ENCODE measurements at regions not wholly inside any gene's neighbourhood (a gene's known extent, or its start where the extent isn't known, plus 50 kb on each side); places are given as distances from the start of the nearest gene placed in this dataset.

DNA sequence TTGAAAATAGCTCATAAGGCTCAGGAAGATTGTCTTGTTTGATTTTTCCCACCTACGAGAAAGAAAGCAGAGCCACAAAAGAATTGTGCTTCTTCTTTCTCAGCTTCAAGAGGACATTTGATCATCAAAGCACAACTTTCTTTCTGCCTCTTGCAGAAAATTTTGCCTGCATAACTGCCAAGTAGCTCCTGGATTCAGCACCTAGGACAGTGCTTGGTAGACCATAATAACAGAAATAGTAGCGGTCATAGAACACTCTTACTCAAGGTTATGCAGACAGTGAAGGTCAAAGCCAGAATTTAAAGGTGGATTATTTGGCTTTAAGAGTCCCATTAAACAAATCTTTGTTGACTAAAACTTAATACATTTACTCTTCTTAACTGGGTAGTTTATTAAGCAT lies 594.7 kb upstream of the CCNG1 start:
- DNase-seq (no peak), ATAC-seq (no peak)
- Mint-ChIP-seq H3K4me3 (no peak overlapping the region), H3K4me1 (ENCODE audit: low read depth) (no peaks in the 10 kb centered on the region), H3K36me3 (ENCODE audit: low read depth) (no peaks in the 10 kb centered on the region), H3K27me3 (ENCODE audit: low read depth) (no peaks in the 10 kb centered on the region), H3K9me3 (ENCODE audit: insufficient read depth) (peaks cover 12% of the 10 kb centered on the region), H3K27ac (no peak overlapping the region)
- CTCF ChIA-PET, result no interaction called here
- POLR2A ChIA-PET, result no interaction called here

DNA sequence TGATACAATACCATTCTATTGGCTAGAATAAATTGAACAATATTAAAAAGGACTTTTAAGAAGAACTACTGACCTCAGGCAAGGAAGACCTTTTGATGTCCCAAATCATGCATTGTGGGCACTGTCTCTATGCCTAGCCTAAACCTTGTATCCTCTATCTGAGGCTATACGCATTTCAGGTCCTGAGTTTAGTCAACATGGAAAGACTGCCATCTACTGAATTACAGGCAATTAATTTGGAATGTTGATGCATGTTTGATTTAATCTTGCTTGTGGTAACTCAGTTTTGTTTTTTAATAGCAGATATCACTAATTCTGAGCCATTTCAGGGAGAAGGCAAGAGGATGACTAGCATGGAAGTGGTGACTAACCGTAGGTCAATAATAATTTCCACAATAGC lies 585.3 kb upstream of the CCNG1 start:
- Mint-ChIP-seq H3K4me3 (no peak overlapping the region), H3K27ac (no peak overlapping the region), H3K4me1 (ENCODE audit: low read depth) (no peaks in the 10 kb centered on the region), H3K27me3 (ENCODE audit: low read depth) (no peaks in the 10 kb centered on the region), H3K9me3 (ENCODE audit: insufficient read depth) (peaks cover 26% of the 10 kb centered on the region), H3K36me3 (ENCODE audit: low read depth) (no peaks in the 10 kb centered on the region)
- ATAC-seq, result no peak
- DNase-seq, result no peak
- ChIA-PET POLR2A (no interaction called here), CTCF (no interaction called here)

DNA sequence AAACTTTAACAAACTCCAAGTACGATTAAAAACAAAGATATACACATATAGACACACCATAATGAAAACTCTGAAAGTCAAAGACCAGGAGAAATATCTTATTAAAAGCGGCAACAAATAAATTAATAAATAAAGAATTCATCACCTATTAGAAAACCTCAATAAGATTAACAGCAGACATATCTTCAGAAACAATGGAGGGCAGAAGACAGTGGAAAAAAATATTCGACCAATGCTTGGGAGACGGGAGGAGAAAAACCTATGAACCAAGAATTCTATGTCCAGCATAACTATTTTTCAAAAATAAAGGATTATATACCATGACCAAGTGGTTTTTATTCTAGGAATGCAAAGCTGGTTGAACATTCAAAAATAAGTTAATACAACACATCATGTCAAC lies 578.6 kb upstream of the CCNG1 start:
- no peaks in the 10 kb centered on the region for H3K4me1 Mint-ChIP-seq (ENCODE audit: low read depth)
- no peaks in the 10 kb centered on the region for H3K27me3 Mint-ChIP-seq (ENCODE audit: low read depth)
- POLR2A ChIA-PET, result no interaction called here
- no peak overlapping the region for H3K27ac Mint-ChIP-seq
- DNase-seq, result no peak
- CTCF ChIA-PET, result no interaction called here
- peaks cover 15% of the 10 kb centered on the region for H3K9me3 Mint-ChIP-seq (ENCODE audit: insufficient read depth)
- no peak overlapping the region for H3K4me3 Mint-ChIP-seq
- no peak for ATAC-seq
- H3K36me3 Mint-ChIP-seq (ENCODE audit: low read depth), result no peaks in the 10 kb centered on the region

DNA sequence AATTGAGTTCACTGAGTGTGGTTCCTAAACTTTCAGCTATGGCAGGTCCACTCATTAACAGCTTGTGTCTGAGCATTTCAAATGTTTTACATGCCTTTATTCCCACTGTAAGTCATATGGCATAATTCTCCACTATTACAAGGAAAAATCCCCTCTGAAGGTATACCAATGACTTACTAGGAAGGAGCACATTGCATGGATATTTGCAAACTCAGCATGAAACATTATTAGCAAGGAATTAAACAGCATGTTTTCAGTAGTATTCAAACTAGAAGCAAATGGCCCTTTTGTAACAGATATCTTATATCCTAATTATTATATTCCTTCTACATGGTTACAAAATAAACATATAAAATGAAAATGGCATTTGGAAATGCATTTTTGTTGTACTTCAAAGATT lies 566.4 kb upstream of the CCNG1 start:
- no peak overlapping the region for H3K27ac Mint-ChIP-seq
- ChIA-PET CTCF (no interaction called here), POLR2A (no interaction called here)
- H3K9me3 Mint-ChIP-seq (ENCODE audit: insufficient read depth), result peaks cover 19% of the 10 kb centered on the region
- no peaks in the 10 kb centered on the region for H3K27me3 Mint-ChIP-seq (ENCODE audit: low read depth)
- no peak for DNase-seq
- no peak overlapping the region for H3K4me3 Mint-ChIP-seq
- no peaks in the 10 kb centered on the region for H3K4me1 Mint-ChIP-seq (ENCODE audit: low read depth)
- H3K36me3 Mint-ChIP-seq (ENCODE audit: low read depth), result no peaks in the 10 kb centered on the region
- no peak for ATAC-seq

DNA sequence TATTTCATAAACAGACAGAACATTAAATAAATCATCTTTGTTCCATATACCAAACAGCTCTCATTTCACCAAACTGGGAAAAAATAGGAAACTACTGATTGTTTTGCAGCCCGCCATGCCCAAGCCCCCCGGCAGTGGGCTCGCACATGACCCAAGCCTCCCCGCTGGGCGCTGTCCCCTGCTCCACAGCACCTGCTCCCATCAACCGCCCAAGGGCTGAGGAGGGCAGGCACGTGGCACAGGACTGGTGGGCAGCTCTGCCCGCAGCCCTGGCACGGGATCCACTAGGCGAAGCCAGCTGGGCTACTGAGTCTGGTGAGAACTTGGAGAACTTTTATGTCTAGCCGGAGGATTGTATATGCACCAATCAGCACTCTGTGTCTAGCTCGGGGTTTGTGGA lies 554.8 kb upstream of the CCNG1 start:
- Mint-ChIP-seq H3K4me3 (no peak overlapping the region), H3K4me1 (ENCODE audit: low read depth) (no peaks in the 10 kb centered on the region), H3K27me3 (ENCODE audit: low read depth) (no peaks in the 10 kb centered on the region), H3K9me3 (ENCODE audit: insufficient read depth) (peaks cover 17% of the 10 kb centered on the region), H3K27ac (no peak overlapping the region), H3K36me3 (ENCODE audit: low read depth) (no peaks in the 10 kb centered on the region)
- DNase-seq (no peak), ATAC-seq (no peak)
- ChIA-PET CTCF (no interaction called here), POLR2A (no interaction called here)

DNA sequence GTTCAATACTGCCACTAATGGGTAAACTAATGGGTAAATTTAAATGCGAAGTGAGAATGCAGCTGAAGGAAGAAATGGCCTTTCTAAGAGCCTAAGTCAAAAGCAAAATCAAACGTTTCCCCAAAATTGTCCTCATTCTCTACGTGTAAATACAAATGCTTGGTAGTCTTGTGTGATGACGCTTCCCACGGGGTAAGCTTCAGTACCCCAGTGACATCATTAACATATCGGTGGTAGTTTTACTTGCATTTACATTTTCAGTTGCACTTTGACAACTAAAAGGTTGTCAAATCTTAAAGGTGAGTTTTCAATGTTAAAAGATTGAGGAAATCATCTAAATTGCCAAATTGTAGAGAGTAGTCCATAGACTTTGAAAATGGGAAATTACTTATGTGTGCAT lies 550.7 kb upstream of the CCNG1 start:
- Mint-ChIP-seq H3K27me3 (ENCODE audit: low read depth) (no peaks in the 10 kb centered on the region), H3K27ac (no peak overlapping the region), H3K36me3 (ENCODE audit: low read depth) (no peaks in the 10 kb centered on the region), H3K9me3 (ENCODE audit: insufficient read depth) (peaks cover 11% of the 10 kb centered on the region), H3K4me1 (ENCODE audit: low read depth) (no peaks in the 10 kb centered on the region), H3K4me3 (no peak overlapping the region)
- ATAC-seq (no peak), DNase-seq (no peak)
- POLR2A ChIA-PET, result no interaction called here
- CTCF ChIA-PET, result no interaction called here

DNA sequence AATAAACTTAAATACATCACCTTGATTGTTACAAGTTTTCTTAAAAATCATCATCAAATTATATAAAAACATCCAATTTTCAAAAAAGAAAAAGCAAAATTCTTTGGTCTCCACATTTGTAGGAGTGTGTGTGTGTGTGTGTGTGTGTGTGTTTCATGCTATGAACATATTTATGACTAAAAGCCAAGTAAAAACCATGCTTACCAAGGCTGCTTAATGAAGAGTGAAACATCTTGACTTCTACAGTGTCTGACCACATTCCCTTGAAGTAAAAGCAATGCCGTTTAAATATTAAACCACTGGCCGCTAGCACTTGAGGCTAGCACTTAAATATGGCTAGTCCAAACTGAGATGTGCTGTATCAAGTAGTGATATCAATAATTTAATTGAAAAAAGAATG lies 549.1 kb upstream of the CCNG1 start:
- no peak overlapping the region for H3K27ac Mint-ChIP-seq
- ATAC-seq, result no peak
- no peaks in the 10 kb centered on the region for H3K27me3 Mint-ChIP-seq (ENCODE audit: low read depth)
- no peak overlapping the region for H3K4me3 Mint-ChIP-seq
- POLR2A ChIA-PET, result no interaction called here
- CTCF ChIA-PET, result no interaction called here
- peaks cover 15% of the 10 kb centered on the region for H3K9me3 Mint-ChIP-seq (ENCODE audit: insufficient read depth)
- H3K36me3 Mint-ChIP-seq (ENCODE audit: low read depth), result no peaks in the 10 kb centered on the region
- DNase-seq, result no peak
- no peaks in the 10 kb centered on the region for H3K4me1 Mint-ChIP-seq (ENCODE audit: low read depth)

DNA sequence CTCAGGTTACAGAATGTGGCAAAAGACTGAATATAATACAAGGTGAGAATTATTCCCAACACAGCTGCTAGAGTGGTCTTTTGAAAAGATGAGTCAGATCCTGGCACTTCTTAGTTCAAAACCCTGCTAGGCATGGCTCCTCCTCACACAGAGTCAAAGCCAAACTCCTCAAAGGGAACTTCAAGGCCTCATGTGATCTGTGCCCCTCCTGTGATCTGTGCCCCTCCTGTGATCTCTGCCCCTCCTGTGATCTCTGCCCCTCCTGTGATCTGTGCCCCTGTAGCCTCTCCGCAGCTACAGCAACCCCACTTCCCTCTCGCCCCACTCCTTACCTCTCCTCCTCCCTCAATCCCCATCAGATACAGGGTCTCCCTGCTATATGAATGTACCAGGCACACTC lies 525.5 kb upstream of the CCNG1 start:
- DNase-seq, result no peak
- Mint-ChIP-seq H3K4me1 (ENCODE audit: low read depth) (no peaks in the 10 kb centered on the region), H3K9me3 (ENCODE audit: insufficient read depth) (no peaks in the 10 kb centered on the region), H3K27ac (no peak overlapping the region), H3K4me3 (no peak overlapping the region), H3K27me3 (ENCODE audit: low read depth) (no peaks in the 10 kb centered on the region), H3K36me3 (ENCODE audit: low read depth) (no peaks in the 10 kb centered on the region)
- no peak for ATAC-seq
- ChIA-PET POLR2A (no interaction called here), CTCF (no interaction called here)

DNA sequence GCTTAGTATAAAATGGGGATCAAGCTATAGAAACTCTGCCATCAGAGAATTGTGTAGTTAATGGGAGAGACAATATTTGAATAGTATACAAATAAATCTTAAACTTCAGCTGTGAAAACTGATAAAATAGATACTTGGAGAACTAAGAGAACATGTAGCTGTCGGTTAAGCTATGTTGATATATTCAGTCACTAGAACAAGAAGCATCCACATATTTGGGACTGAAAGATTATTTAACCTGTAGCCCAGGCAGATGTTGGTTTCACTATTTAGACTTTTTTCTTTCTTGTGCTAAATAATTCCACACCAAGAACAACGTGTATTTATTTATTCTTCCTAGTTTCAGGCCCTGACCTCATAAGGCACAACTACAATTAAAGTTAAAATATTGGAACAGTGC lies 521.0 kb upstream of the CCNG1 start:
- no peaks in the 10 kb centered on the region for H3K36me3 Mint-ChIP-seq (ENCODE audit: low read depth)
- no peak overlapping the region for H3K4me3 Mint-ChIP-seq
- ChIA-PET CTCF (no interaction called here), POLR2A (no interaction called here)
- H3K4me1 Mint-ChIP-seq (ENCODE audit: low read depth), result no peaks in the 10 kb centered on the region
- no peak overlapping the region for H3K27ac Mint-ChIP-seq
- H3K9me3 Mint-ChIP-seq (ENCODE audit: insufficient read depth), result peaks cover 14% of the 10 kb centered on the region
- ATAC-seq, result no peak
- no peak for DNase-seq
- no peaks in the 10 kb centered on the region for H3K27me3 Mint-ChIP-seq (ENCODE audit: low read depth)

DNA sequence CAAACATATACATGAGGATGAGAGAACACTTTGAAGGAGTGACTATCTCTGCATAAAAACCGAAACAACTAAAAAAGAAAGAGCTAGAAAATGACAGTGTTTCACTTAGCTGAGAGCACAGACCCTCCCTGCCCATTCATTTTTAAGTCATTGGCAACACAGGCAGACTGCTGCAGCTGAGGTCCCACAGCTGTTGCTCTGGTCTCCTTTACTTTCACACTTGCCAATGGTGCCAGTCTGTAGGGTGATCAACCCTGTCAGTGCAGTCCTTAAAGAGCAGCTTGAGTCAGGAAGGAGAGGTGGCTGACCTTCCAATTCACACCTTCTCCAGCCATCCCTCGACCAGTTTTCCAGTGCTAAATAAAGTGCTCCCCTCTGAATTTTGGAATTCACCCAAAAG lies 508.3 kb upstream of the CCNG1 start:
- Mint-ChIP-seq H3K4me3 (no peak overlapping the region), H3K27me3 (ENCODE audit: low read depth) (no peaks in the 10 kb centered on the region), H3K27ac (no peak overlapping the region), H3K9me3 (ENCODE audit: insufficient read depth) (peaks cover 11% of the 10 kb centered on the region), H3K36me3 (ENCODE audit: low read depth) (no peaks in the 10 kb centered on the region), H3K4me1 (ENCODE audit: low read depth) (no peaks in the 10 kb centered on the region)
- ChIA-PET CTCF (no interaction called here), POLR2A (no interaction called here)
- DNase-seq, result no peak
- no peak for ATAC-seq

DNA sequence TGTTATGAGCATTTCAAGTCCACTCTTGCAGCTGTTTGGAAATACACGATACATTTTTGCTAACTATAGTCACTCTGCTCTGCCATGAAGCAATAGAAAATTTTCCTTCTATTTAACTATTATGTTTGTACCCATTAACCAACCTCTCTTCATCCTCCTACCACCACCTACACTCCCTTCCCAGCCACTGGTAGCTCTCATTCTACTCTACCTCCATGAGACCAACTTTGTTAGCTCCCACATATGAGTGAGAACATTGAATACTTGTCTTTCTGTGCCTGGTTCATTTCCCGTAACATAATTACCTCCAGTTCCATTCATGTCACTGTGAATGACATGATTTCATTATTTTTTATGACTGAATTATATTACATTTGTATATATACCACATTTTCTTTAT lies 505.9 kb upstream of the CCNG1 start:
- H3K36me3 Mint-ChIP-seq (ENCODE audit: low read depth), result no peaks in the 10 kb centered on the region
- ChIA-PET POLR2A (no interaction called here), CTCF (no interaction called here)
- H3K4me1 Mint-ChIP-seq (ENCODE audit: low read depth), result no peaks in the 10 kb centered on the region
- peaks cover 20% of the 10 kb centered on the region for H3K9me3 Mint-ChIP-seq (ENCODE audit: insufficient read depth)
- DNase-seq, result no peak
- no peak overlapping the region for H3K4me3 Mint-ChIP-seq
- H3K27ac Mint-ChIP-seq, result no peak overlapping the region
- H3K27me3 Mint-ChIP-seq (ENCODE audit: low read depth), result no peaks in the 10 kb centered on the region
- ATAC-seq, result no peak

DNA sequence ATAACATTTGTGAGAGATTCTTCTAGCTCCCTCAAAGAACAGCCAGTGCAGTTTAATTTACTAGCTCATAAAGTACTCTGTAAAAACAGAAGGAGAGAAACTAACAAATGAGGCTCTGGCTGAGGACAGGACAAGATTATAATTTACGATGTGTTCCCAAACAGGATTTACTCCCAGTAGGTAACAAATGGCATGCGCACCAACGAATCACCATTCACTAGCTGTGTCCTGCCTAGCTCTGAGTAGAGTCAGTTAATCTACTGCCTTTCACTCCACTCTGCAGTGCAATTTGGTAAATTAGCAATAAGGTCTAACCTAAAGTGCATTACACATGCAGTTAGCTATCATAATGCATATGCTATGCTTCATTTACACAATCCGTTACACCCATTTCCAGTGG lies 497.4 kb upstream of the CCNG1 start:
- Mint-ChIP-seq H3K27me3 (ENCODE audit: low read depth) (no peaks in the 10 kb centered on the region), H3K27ac (no peak overlapping the region), H3K4me3 (no peak overlapping the region), H3K36me3 (ENCODE audit: low read depth) (no peaks in the 10 kb centered on the region), H3K9me3 (ENCODE audit: insufficient read depth) (peaks cover 24% of the 10 kb centered on the region), H3K4me1 (ENCODE audit: low read depth) (no peaks in the 10 kb centered on the region)
- ATAC-seq, result no peak
- CTCF ChIA-PET, result interaction anchor here (0.6 kb wide), 1 partner anchor 224 kb away, joined by 3 read pairs; no protein-coding TSS in a partner anchor
- DNase-seq, result no peak
- POLR2A ChIA-PET, result no interaction called here

DNA sequence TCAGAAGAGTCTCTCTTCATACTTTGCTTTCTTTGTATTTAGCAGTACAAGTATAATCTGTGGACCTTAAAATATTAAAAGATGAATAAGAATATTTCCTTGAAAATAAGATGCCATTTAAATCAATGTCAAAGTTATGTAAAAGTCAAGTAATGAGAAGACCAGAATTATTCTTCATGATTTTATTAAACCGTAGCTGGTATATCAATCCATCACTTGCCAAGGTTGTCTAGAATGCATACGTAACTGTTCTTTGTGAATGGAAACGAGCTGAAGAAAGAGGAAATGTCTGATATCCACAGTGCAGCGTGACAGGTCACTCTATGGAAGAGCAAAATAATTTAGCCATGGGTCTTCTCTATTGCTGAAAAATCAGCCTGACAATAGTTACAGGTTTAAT lies 488.7 kb upstream of the CCNG1 start:
- no peak for ATAC-seq
- ChIA-PET POLR2A (no interaction called here), CTCF (no interaction called here)
- Mint-ChIP-seq H3K27ac (no peak overlapping the region), H3K36me3 (ENCODE audit: low read depth) (no peaks in the 10 kb centered on the region), H3K4me3 (no peak overlapping the region), H3K27me3 (ENCODE audit: low read depth) (no peaks in the 10 kb centered on the region), H3K9me3 (ENCODE audit: insufficient read depth) (no peaks in the 10 kb centered on the region), H3K4me1 (ENCODE audit: low read depth) (no peaks in the 10 kb centered on the region)
- DNase-seq, result no peak

DNA sequence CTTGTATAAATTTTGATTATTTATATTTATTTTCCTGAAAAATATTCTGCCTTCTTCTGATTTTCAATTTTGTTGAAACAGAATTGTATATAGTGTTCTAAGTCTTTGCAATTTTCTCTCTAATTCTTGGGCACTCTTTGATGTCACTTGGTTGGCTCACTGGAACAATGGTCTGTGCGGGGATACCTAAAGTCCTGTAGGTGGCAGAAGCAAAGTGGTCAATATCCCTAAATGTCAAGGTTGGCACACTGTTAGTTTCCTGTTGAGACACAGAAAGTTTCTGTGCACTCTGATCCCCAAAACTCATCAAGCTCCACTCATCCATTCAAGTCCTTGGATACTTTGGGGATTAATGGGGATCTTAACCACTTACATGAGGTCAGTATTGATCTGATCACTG lies 480.8 kb upstream of the CCNG1 start:
- no peak overlapping the region for H3K27ac Mint-ChIP-seq
- no peak overlapping the region for H3K4me3 Mint-ChIP-seq
- ATAC-seq, result no peak
- no peaks in the 10 kb centered on the region for H3K9me3 Mint-ChIP-seq (ENCODE audit: insufficient read depth)
- ChIA-PET POLR2A (no interaction called here), CTCF (no interaction called here)
- H3K36me3 Mint-ChIP-seq (ENCODE audit: low read depth), result no peaks in the 10 kb centered on the region
- no peaks in the 10 kb centered on the region for H3K4me1 Mint-ChIP-seq (ENCODE audit: low read depth)
- no peak for DNase-seq
- H3K27me3 Mint-ChIP-seq (ENCODE audit: low read depth), result no peaks in the 10 kb centered on the region

Data from activated CD8-positive, alpha-beta T cell treated with anti-CD3 and anti-CD28 coated beads, Interleukin-2, amount 10 ng/mL, durations not matched to agents 7 days and 5 days (primary cell).